IMR-90 (cell line): ENCODE measurements at regions not wholly inside any gene's neighbourhood (a gene's known extent, or its start where the extent isn't known, plus 50 kb on each side); places are given as distances from the start of the nearest gene placed in this dataset.

Experiments
- ATAC-seq: fragments of 200-7000 bp; cut with Tn5 transposase; 2 replicates; pipeline ENCODE4 v1.9.1; 2020; ENCODE audit warnings: low read depth, mild to moderate bottlenecking, moderate library complexity
- BruUV-seq: library from RNA; stranded (reverse); fragments of 400-500 nt; replicated peaks from 2 replicates; lab custom pipeline; 2021; lab: Mats Ljungman, UMichigan
- CTCF ChIA-PET: fragments of 300-600 bp; formaldehyde crosslinking; extraction: SDS; loops from one replicate; lab custom pipeline; 2021; ENCODE audit warnings: antibody characterized with exemption; lab: Yijun Ruan, JAX
- POLR2A ChIA-PET: fragments of 300-600 bp; sonication (Branson Sonifier 250); formaldehyde crosslinking; loops from one replicate; lab custom pipeline; 2022; ENCODE audit warnings: antibody characterized with exemption; ENCODE audit not compliant: unreplicated experiment; lab: Charles Lee
- DNase-seq: peaks from one replicate; pipeline ENCODE4 v3.0.0; 2013
- H2AFZ ChIP-seq: replicated peaks from 2 replicates; pipeline ENCODE3; 2013; ENCODE audit warnings: low read length, mild to moderate bottlenecking; ENCODE audit not compliant: poor library complexity
- H2AK5ac ChIP-seq: 2 replicates; pipeline ENCODE4 v1.6.1; 2013; ENCODE audit warnings: low read depth, low read length, inconsistent platforms
- H2AK9ac ChIP-seq: replicated peaks from 2 replicates; pipeline ENCODE3; 2013; ENCODE audit warnings: mild to moderate bottlenecking, low read depth, low read length, moderate library complexity; ENCODE audit not compliant: poor library complexity
- H2BK120ac ChIP-seq: 2 replicates; pipeline ENCODE4 v1.6.1; 2013; ENCODE audit warnings: low read depth, low read length, inconsistent platforms
- H2BK15ac ChIP-seq: 3 replicates; pipeline ENCODE4 v1.6.1; 2013; ENCODE audit warnings: low read depth, low read length, inconsistent platforms
- H2BK20ac ChIP-seq: 2 replicates; pipeline ENCODE4 v1.6.1; 2013; ENCODE audit warnings: low read depth, mild to moderate bottlenecking, inconsistent platforms, low read length, moderate library complexity
- H2BK5ac ChIP-seq: 2 replicates; pipeline ENCODE4 v1.6.1; 2013; ENCODE audit warnings: mild to moderate bottlenecking, low read depth, low read length, inconsistent platforms; ENCODE audit not compliant: poor library complexity, severe bottlenecking
- H3K14ac ChIP-seq: replicated peaks from 2 replicates; pipeline ENCODE4 v1.6.1; 2013; ENCODE audit warnings: low read depth, low read length, inconsistent platforms
- H3K18ac ChIP-seq: 2 replicates; pipeline ENCODE4 v1.6.1; 2013; ENCODE audit warnings: low read depth, low read length, control low read depth
- H3K23ac ChIP-seq: 2 replicates; pipeline ENCODE4 v1.6.1; 2013; ENCODE audit warnings: low read depth, low read length, inconsistent platforms
- H3K27ac ChIP-seq: 2 replicates; pipeline ENCODE4 v1.5.1; 2013; ENCODE audit warnings: mild to moderate bottlenecking, control low read depth, low read length; ENCODE audit not compliant: insufficient read depth
- H3K27me3 ChIP-seq: 2 replicates; pipeline ENCODE4 v1.6.1; 2013; ENCODE audit warnings: low read length; ENCODE audit not compliant: control insufficient read depth, insufficient read depth
- H3K36me3 ChIP-seq: 2 replicates; pipeline ENCODE4 v1.6.1; 2013; ENCODE audit warnings: low read length, mixed read lengths; ENCODE audit not compliant: control insufficient read depth, insufficient read depth
- H3K4ac ChIP-seq: 2 replicates; pipeline ENCODE4 v1.6.1; 2013; ENCODE audit warnings: low read depth, low read length, inconsistent platforms
- H3K4me1 ChIP-seq: 2 replicates; pipeline ENCODE4 v1.6.1; 2013; ENCODE audit warnings: low read length, mixed read lengths; ENCODE audit not compliant: control insufficient read depth, insufficient read depth
- H3K4me2 ChIP-seq: 2 replicates; pipeline ENCODE4 v1.6.1; 2013; ENCODE audit warnings: low read depth, mild to moderate bottlenecking, control low read depth, low read length, moderate library complexity
- H3K4me3 ChIP-seq: 2 replicates; pipeline ENCODE4 v1.5.1; 2013; ENCODE audit warnings: low read depth, mild to moderate bottlenecking, control low read depth, low read length, moderate library complexity; ENCODE audit not compliant: insufficient read depth
- H3K56ac ChIP-seq: 2 replicates; pipeline ENCODE4 v1.6.1; 2013; ENCODE audit warnings: low read length, inconsistent platforms; ENCODE audit not compliant: insufficient read depth; ENCODE audit errors: extremely low read depth
- H3K79me1 ChIP-seq, 2 experiments: 2 replicates each; pipeline ENCODE4 v1.6.1; 2013; ENCODE audit warnings: low read length in 2 of 2, inconsistent platforms in 1 of 2, low read depth in 1 of 2
- H3K9ac ChIP-seq: 2 replicates; pipeline ENCODE4 v1.6.1; 2013; ENCODE audit warnings: low read depth, low read length, control low read depth
- H3K9me1 ChIP-seq: 2 replicates; pipeline ENCODE4 v1.6.1; 2013; ENCODE audit warnings: low read length, inconsistent platforms; ENCODE audit not compliant: insufficient read depth
- H3K9me3 ChIP-seq: 2 replicates; pipeline ENCODE4 v1.6.1; 2013; ENCODE audit warnings: low read length; ENCODE audit not compliant: control insufficient read depth, insufficient read depth
- H4K20me1 ChIP-seq: 2 replicates; pipeline ENCODE4 v1.6.1; 2013; ENCODE audit warnings: low read length, inconsistent platforms; ENCODE audit not compliant: insufficient read depth
- H4K5ac ChIP-seq: 2 replicates; pipeline ENCODE4 v1.6.1; 2013; ENCODE audit warnings: mild to moderate bottlenecking, low read depth, low read length, control low read depth
- H4K8ac ChIP-seq, 2 experiments: 2 replicates each; pipeline ENCODE4 v1.6.1; 2013; ENCODE audit warnings: low read depth in 2 of 2, low read length in 2 of 2, control low read depth in 1 of 2, inconsistent platforms in 1 of 2
- H4K91ac ChIP-seq: 2 replicates; pipeline ENCODE4 v1.6.1; 2013; ENCODE audit warnings: low read depth, low read length, inconsistent platforms; ENCODE audit not compliant: insufficient read depth
- BHLHE40 ChIP-seq: fragments of 150-350 bp; IDR thresholded peaks from 2 replicates; pipeline ENCODE4 v1.6.1; 2016; ENCODE audit warnings: mild to moderate bottlenecking, low read depth, low read length
- CEBPB ChIP-seq: IDR thresholded peaks from 2 replicates; pipeline ENCODE4 v1.6.1; 2012; ENCODE audit warnings: low read depth, low read length, improper control_type of control experiment
- CHD1 ChIP-seq: IDR thresholded peaks from 2 replicates; pipeline ENCODE4 v1.6.1; 2012; ENCODE audit warnings: low read depth, low read length, improper control_type of control experiment
- CTCF ChIP-seq: conservative IDR thresholded peaks from 2 replicates; pipeline ENCODE4 v1.5.1; 2012; ENCODE audit warnings: mild to moderate bottlenecking, low read depth, low read length, improper control_type of control experiment
- ELK1 ChIP-seq: fragments of 150-350 bp; IDR thresholded peaks from 2 replicates; pipeline ENCODE4 v1.6.1; 2016; ENCODE audit warnings: low read depth, mild to moderate bottlenecking, low read length, moderate library complexity, borderline replicate concordance
- FOS ChIP-seq: fragments of 150-350 bp; IDR thresholded peaks from 2 replicates; pipeline ENCODE4 v1.6.1; 2016; ENCODE audit warnings: low read depth, low read length
- MAFK ChIP-seq: IDR thresholded peaks from 2 replicates; pipeline ENCODE4 v1.6.1; 2012; ENCODE audit warnings: low read depth, low read length, improper control_type of control experiment
- MAZ ChIP-seq: IDR thresholded peaks from 2 replicates; pipeline ENCODE4 v1.6.1; 2012; ENCODE audit warnings: low read depth, mild to moderate bottlenecking, low read length, improper control_type of control experiment, moderate library complexity, borderline replicate concordance
- MXI1 ChIP-seq: IDR thresholded peaks from 2 replicates; pipeline ENCODE4 v1.6.1; 2012; ENCODE audit warnings: low read depth, mild to moderate bottlenecking, low read length, moderate library complexity, borderline replicate concordance
- NFE2L2 ChIP-seq: fragments of 150-350 bp; IDR thresholded peaks from 2 replicates; pipeline ENCODE4 v1.6.1; 2016; ENCODE audit warnings: low read depth, mild to moderate bottlenecking, low read length
- POLR2A ChIP-seq: IDR thresholded peaks from 2 replicates; pipeline ENCODE4 v1.6.1; 2012; ENCODE audit warnings: mild to moderate bottlenecking, low read depth, low read length
- RAD21 ChIP-seq: IDR thresholded peaks from 2 replicates; pipeline ENCODE4 v1.6.1; 2012; ENCODE audit warnings: low read length, improper control_type of control experiment
- RCOR1 ChIP-seq: IDR thresholded peaks from 2 replicates; pipeline ENCODE4 v1.6.1; 2012; ENCODE audit warnings: mild to moderate bottlenecking, low read length, improper control_type of control experiment; ENCODE audit not compliant: insufficient replicate concordance
- RFX5 ChIP-seq: IDR thresholded peaks from 2 replicates; pipeline ENCODE4 v1.8.0; 2012; ENCODE audit warnings: low read depth, mild to moderate bottlenecking, low read length, moderate library complexity
- SMC3 ChIP-seq: fragments of 150-350 bp; IDR thresholded peaks from 2 replicates; pipeline ENCODE4 v1.6.1; 2016; ENCODE audit warnings: low read depth, mild to moderate bottlenecking, antibody characterized with exemption, low read length, moderate library complexity
- USF2 ChIP-seq: fragments of 150-350 bp; IDR thresholded peaks from 2 replicates; pipeline ENCODE4 v1.6.1; 2017; ENCODE audit warnings: mild to moderate bottlenecking, antibody characterized with exemption, low read length, low read depth
- WGBS, 2 experiments: methylation state at CpG; one replicate each; pipeline versions ENCODE4 v1.1.5 to v1.1.7; 2013; ENCODE audit warnings: missing lambda C conversion rate in 2 of 2; ENCODE audit not compliant: insufficient read length in 1 of 2; ENCODE audit errors: extremely low coverage in 2 of 2; 5-methylcytosine and 5-hydroxymethylcytosine counted together
- dilution Hi-C: fragments of 300-500 bp; cut with HindIII; formaldehyde crosslinking; loops from one replicate; pipeline ENCODE4 v1.14.3; 2018; ENCODE audit warnings: low sequenced_read_pairs; ENCODE audit not compliant: unreplicated experiment
- in situ Hi-C: fragments of 300-500 bp; cut with MboI; formaldehyde crosslinking; loops from 3 replicates; pipeline ENCODE4 v1.14.3; 2019; ENCODE audit warnings: low sequenced_read_pairs, inconsistent platforms, mixed read lengths
- intact Hi-C: fragments of 100-400 bp; cut with micrococcal nuclease; formaldehyde crosslinking; loops from 2 replicates; pipeline ENCODE4 v1.10.0; 2022

GRCh38 chr16:58883131-58883530 is 149.0 kb upstream of the GOT2 start:
- dilution Hi-C loops (no loop called here), in situ Hi-C loops (no loop called here), intact Hi-C loops (no loop called here)
- CTCF ChIA-PET: interaction anchor here (0.6 kb wide), 1 partner anchor 1972 kb away, joined by 5 read pairs; no protein-coding TSS in a partner anchor
- no peaks in the 10 kb centered on the region for H3K36me3 ChIP-seq
- no peak overlapping the region for H3K4ac ChIP-seq
- no peak for TF ChIP-seq CTCF
- no peak for TF ChIP-seq MAFK
- no peak for TF ChIP-seq NFE2L2
- TF ChIP-seq FOS: no peak
- no peak for TF ChIP-seq POLR2A
- no peak for TF ChIP-seq SMC3
- no peak for TF ChIP-seq MXI1
- no peak for TF ChIP-seq RAD21
- TF ChIP-seq CHD1: no peak
- TF ChIP-seq USF2: no peak
- no peak for TF ChIP-seq CEBPB
- no peak for TF ChIP-seq RCOR1
- TF ChIP-seq ELK1: no peak
- TF ChIP-seq MAZ: no peak
- TF ChIP-seq BHLHE40: no peak
- TF ChIP-seq RFX5: no peak
- no peak overlapping the region for H3K27ac ChIP-seq
- H4K20me1 ChIP-seq: no peaks in the 10 kb centered on the region
- H2AK5ac ChIP-seq: no peak overlapping the region
- no peak overlapping the region for H4K5ac ChIP-seq
- H3K23ac ChIP-seq: no peak overlapping the region
- ATAC-seq (no peak), DNase-seq (no peak)
- H3K9me3 ChIP-seq: peaks cover 8% of the 10 kb centered on the region
- no peak overlapping the region for H3K9ac ChIP-seq
- H3K79me1 ChIP-seq: no peaks in the 10 kb centered on the region
- H3K14ac ChIP-seq: no peak overlapping the region
- no peak overlapping the region for H2BK120ac ChIP-seq
- no peak overlapping the region for H2BK5ac ChIP-seq
- H3K4me2 ChIP-seq: no peak overlapping the region
- H3K18ac ChIP-seq: no peak overlapping the region
- no CpG with 5 or more reads among the region's 3 CpGs for WGBS, 2 experiments
- H2AFZ ChIP-seq: no peak overlapping the region
- H2BK20ac ChIP-seq: no peak overlapping the region
- no peak overlapping the region for H2BK15ac ChIP-seq
- POLR2A ChIA-PET: no interaction called here
- H3K4me3 ChIP-seq: no peak overlapping the region
- no peak overlapping the region for H4K91ac ChIP-seq
- H3K56ac ChIP-seq: no peak overlapping the region
- H3K9me1 ChIP-seq: no peaks in the 10 kb centered on the region
- no TSS peak for BruUV-seq
- H2AK9ac ChIP-seq: no peak overlapping the region
- H4K8ac ChIP-seq: no peak overlapping the region
- no peaks in the 10 kb centered on the region for H3K27me3 ChIP-seq
- H3K4me1 ChIP-seq: no peaks in the 10 kb centered on the region
